K562 (cell line): ENCODE measurements at regions not wholly inside any gene's neighbourhood (a gene's known extent, or its start where the extent isn't known, plus 50 kb on each side); places are given as distances from the start of the nearest gene placed in this dataset.

Experiments
- ATAC-seq: fragments of 200-7000 bp; cut with Tn5 transposase; 3 replicates; pipeline ENCODE4 v1.9.1; 2020; ENCODE audit warnings: moderate library complexity
- BruUV-seq: library from RNA; stranded (reverse); fragments of 400-500 nt; replicated peaks from 2 replicates; lab custom pipeline; 2021; lab: Mats Ljungman, UMichigan
- CTCF ChIA-PET: fragments of 300-600 bp; formaldehyde crosslinking; extraction: SDS; loops from one replicate; lab custom pipeline; 2021; ENCODE audit warnings: low intra/inter-chr PET ratio; lab: Yijun Ruan, JAX
- POLR2A ChIA-PET: fragments of 300-600, 350-650 bp; sonication (Branson Sonifier 250); formaldehyde crosslinking; extraction: SDS; loops from one replicate; lab custom pipeline; 2021; ENCODE audit warnings: antibody characterized with exemption, inconsistent platforms; lab: Yijun Ruan, JAX
- DNase-seq, 4 experiments: peaks; one replicate each; pipeline versions ENCODE4 v3.0.0 to v3.0.0-alpha.2; 2011 to 2018; ENCODE audit warnings: low spot score in 3 of 4, mixed read lengths in 3 of 4; ENCODE audit errors: extremely low read depth in 1 of 4
- FAIRE-seq: peaks from 2 replicates; lab custom pipeline; 2011; peaks lifted over from hg19 to GRCh38; lab: Jason Lieb, UNC
- H2AFZ ChIP-seq: 2 replicates; pipeline ENCODE4 v1.6.0; 2011; ENCODE audit warnings: low read depth, low read length, control low read depth, inconsistent platforms
- H3K27ac ChIP-seq: fragments of 200-600 bp; 3 replicates; pipeline ENCODE4 v1.8.0; 2011; ENCODE audit warnings: low read depth, mild to moderate bottlenecking, control low read depth, inconsistent platforms, low read length, moderate library complexity, mixed read lengths; ENCODE audit errors: extremely low read depth
- H3K27me3 ChIP-seq, 2 experiments: fragments of 300-600 bp in 1 of 2; 2 replicates in 1 of 2; 3 replicates in 1 of 2; pipeline versions ENCODE4 v1.6.0 to v1.8.0; 2011; ENCODE audit warnings: inconsistent platforms in 2 of 2, low read length in 2 of 2, mild to moderate bottlenecking in 1 of 2, mixed read lengths in 1 of 2, moderate library complexity in 1 of 2; ENCODE audit not compliant: control insufficient read depth in 2 of 2, insufficient read depth in 2 of 2
- H3K36me3 ChIP-seq: fragments of 300-600 bp; 3 replicates; pipeline ENCODE4 v1.8.0; 2011; ENCODE audit warnings: mild to moderate bottlenecking, low read length, inconsistent platforms; ENCODE audit not compliant: control insufficient read depth, insufficient read depth
- H3K4me1 ChIP-seq, 2 experiments: fragments of 200-600 bp in 1 of 2; replicated peaks in 1 of 2; 2 replicates in 1 of 2; 3 replicates in 1 of 2; pipeline versions ENCODE4 v1.5.1 to v1.8.0; 2011; ENCODE audit warnings: inconsistent platforms in 2 of 2, low read length in 2 of 2, mild to moderate bottlenecking in 1 of 2, mixed read lengths in 1 of 2, moderate library complexity in 1 of 2; ENCODE audit not compliant: control insufficient read depth in 2 of 2, insufficient read depth in 2 of 2
- H3K4me2 ChIP-seq: 2 replicates; pipeline ENCODE4 v1.6.1; 2011; ENCODE audit warnings: low read length, control low read depth, inconsistent platforms, mixed read lengths; ENCODE audit not compliant: insufficient read depth
- H3K4me3 ChIP-seq: fragments of 200-600 bp; sonication (generic), shearing (Covaris generic); 2 replicates; pipeline ENCODE4 v1.5.1; 2016; ENCODE audit warnings: control low read depth, inconsistent platforms
- H3K79me2 ChIP-seq: fragments of 200-600 bp; 3 replicates; pipeline ENCODE4 v1.8.0; 2011; ENCODE audit warnings: low read length, inconsistent platforms; ENCODE audit not compliant: control insufficient read depth, insufficient read depth
- H3K9ac ChIP-seq, 2 experiments: 2 replicates each; pipeline versions ENCODE4 v1.6.0 to v1.6.1; 2011; ENCODE audit warnings: low read depth in 2 of 2, low read length in 2 of 2, control low read depth in 1 of 2, inconsistent platforms in 1 of 2, mild to moderate bottlenecking in 1 of 2, mixed read lengths in 1 of 2; ENCODE audit not compliant: insufficient read depth in 1 of 2
- H3K9me1 ChIP-seq: one replicate; pipeline ENCODE4 v1.6.0; 2011; ENCODE audit warnings: inconsistent platforms, mild to moderate bottlenecking, low read length, moderate library complexity; ENCODE audit not compliant: control insufficient read depth, insufficient read depth
- H3K9me3 ChIP-seq: replicated peaks from 2 replicates; pipeline ENCODE4 v1.5.1; 2011; ENCODE audit warnings: low read depth, low read length, inconsistent platforms; ENCODE audit not compliant: control insufficient read depth, insufficient read depth
- H4K20me1 ChIP-seq: replicated peaks from 2 replicates; pipeline ENCODE4 v1.6.1; 2011; ENCODE audit warnings: low read length, inconsistent platforms, mixed read lengths; ENCODE audit not compliant: control insufficient read depth, insufficient read depth
- COPS2 ChIP-seq: fragments of 450-650 bp; conservative IDR thresholded peaks from 2 replicates; pipeline ENCODE4 v1.6.1; 2016; ENCODE audit warnings: mild to moderate bottlenecking, moderate library complexity
- ELF2 ChIP-seq: fragments of 250-450 bp; sonication (Bioruptor Pico); IDR thresholded peaks from 2 replicates; pipeline ENCODE4 v1.5.0; 2021; ENCODE audit warnings: mild to moderate bottlenecking
- ETS2 ChIP-seq: IDR thresholded peaks from 2 replicates; pipeline ENCODE4 v1.6.1; 2016; ENCODE audit warnings: borderline replicate concordance, missing genetic modification characterization, mild to moderate bottlenecking, moderate library complexity, missing compliant biosample characterization; ENCODE audit not compliant: poor library complexity, severe bottlenecking
- L3MBTL2 ChIP-seq: fragments of 450-650 bp; IDR thresholded peaks from 2 replicates; pipeline ENCODE4 v1.6.1; 2016; ENCODE audit warnings: mild to moderate bottlenecking, moderate library complexity
- MCM3 ChIP-seq: fragments of 450-650 bp; IDR thresholded peaks from 2 replicates; pipeline ENCODE4 v1.6.1; 2016
- PHB2 ChIP-seq: fragments of 450-650 bp; IDR thresholded peaks from 2 replicates; pipeline ENCODE4 v1.6.1; 2017; ENCODE audit warnings: low read depth
- RAD51 ChIP-seq: fragments of 450-650 bp; IDR thresholded peaks from 2 replicates; pipeline ENCODE4 v1.7.1; 2016; ENCODE audit warnings: low read depth, mild to moderate bottlenecking, borderline replicate concordance
- SAFB ChIP-seq: fragments of 200-400 bp; formaldehyde crosslinking; IDR thresholded peaks from 2 replicates; pipeline ENCODE4 v1.6.1; 2017; ENCODE audit warnings: low read depth, low read length, borderline replicate concordance
- SRSF7 ChIP-seq: fragments of 200-400 bp; formaldehyde crosslinking; optimal IDR thresholded peaks from 2 replicates; pipeline ENCODE3; 2017; ENCODE audit warnings: mild to moderate bottlenecking, low read depth, low read length
- TFE3 ChIP-seq: fragments of 450-650 bp; formaldehyde crosslinking; IDR thresholded peaks from 2 replicates; pipeline ENCODE4 v1.4.0; 2020; ENCODE audit warnings: mild to moderate bottlenecking, mixed read lengths
- TRIM28 ChIP-seq: fragments of 450-650 bp; IDR thresholded peaks from 2 replicates; pipeline ENCODE4 v1.6.1; 2017
- ZFP36 ChIP-seq: fragments of 150-350 bp; IDR thresholded peaks from 2 replicates; pipeline ENCODE4 v1.6.1; 2018; ENCODE audit warnings: low read length, low read depth; ENCODE audit not compliant: partially characterized antibody
- ZNF133 ChIP-seq: fragments of 250-450 bp; sonication (Bioruptor Pico); IDR thresholded peaks from 2 replicates; pipeline ENCODE4 v1.4.0; 2020; ENCODE audit warnings: mild to moderate bottlenecking
- ZNF175 ChIP-seq: fragments of 200-800 bp; sonication (Bioruptor generic); IDR thresholded peaks from 2 replicates; pipeline ENCODE4 v1.6.1; 2016; ENCODE audit warnings: low read depth, mild to moderate bottlenecking, missing genetic modification characterization, missing compliant biosample characterization
- ZNF395 ChIP-seq: fragments of 200-800 bp; sonication (Bioruptor generic); IDR thresholded peaks from 2 replicates; pipeline ENCODE4 v1.6.1; 2017; ENCODE audit warnings: missing genetic modification characterization, missing compliant biosample characterization
- WGBS: fragments of 100-300 bp; shearing (Covaris generic); methylation state at CpG from one replicate; pipeline ENCODE4 v1.1.6; 2016; ENCODE audit warnings: low coverage, mixed read lengths; ENCODE audit not compliant: insufficient coverage; ENCODE audit errors: missing lambda C conversion rate; 5-methylcytosine and 5-hydroxymethylcytosine counted together
- in situ Hi-C: fragments of 300-500 bp; cut with MboI; formaldehyde crosslinking; loops from 4 replicates; pipeline ENCODE4 v1.15.0; 2018; ENCODE audit warnings: inconsistent platforms, mixed read lengths
- intact Hi-C: fragments of 100-400 bp; cut with micrococcal nuclease; formaldehyde crosslinking; loops from 2 replicates; pipeline ENCODE4 v1.14.2; 2022

DNA sequence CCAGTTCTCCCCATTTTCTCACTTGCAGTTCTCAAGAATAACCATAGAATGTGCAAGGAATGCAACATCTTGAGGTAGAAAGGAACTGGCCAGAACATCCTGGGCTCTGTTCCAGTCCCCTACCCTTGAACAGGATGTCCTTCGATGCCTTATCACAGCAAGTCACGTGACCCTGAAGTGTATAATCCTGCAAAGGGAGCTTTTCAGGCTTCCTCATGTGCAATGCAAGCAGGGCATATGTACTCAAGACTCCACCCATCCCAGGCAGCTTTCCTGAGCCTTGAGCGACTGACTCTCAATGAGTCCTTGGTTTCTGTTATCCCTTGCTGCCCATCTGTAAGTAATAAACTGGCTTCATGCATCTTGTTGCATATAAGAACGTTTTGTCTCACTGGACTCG lies 311.0 kb downstream of the MRPL39 start:
- H3K9me3 ChIP-seq: no peaks in the 10 kb centered on the region
- H2AFZ ChIP-seq: no peak overlapping the region
- no peaks in the 10 kb centered on the region for H3K27me3 ChIP-seq
- FAIRE-seq (no peak), ATAC-seq (no peak), DNase-seq (no peak)
- TF ChIP-seq RAD51 (0 out of 2 replicates have a peak, but pooled peaks have one; percentile 11), SRSF7 (no peak), L3MBTL2 (no peak), TFE3 (CRISPR knock-in tag) (peak; percentile 87), MCM3 (no peak), ZNF175 (CRISPR knock-in tag) (no peak), TRIM28 (no peak), ELF2 (CRISPR knock-in tag) (no peak), PHB2 (no peak), ZNF133 (CRISPR knock-in tag) (no peak), ETS2 (no peak), SAFB (no peak), ZFP36 (no peak), ZNF395 (no peak), COPS2 (no peak)
- no peaks in the 10 kb centered on the region for H3K9me1 ChIP-seq
- no TSS peak for BruUV-seq
- no peak overlapping the region for H3K4me3 ChIP-seq
- ChIA-PET POLR2A (no interaction called here), CTCF (no interaction called here)
- H3K4me2 ChIP-seq: no peak overlapping the region
- under 1% methylated on average over 5 of the region's 5 CpGs for WGBS
- H3K4me1 ChIP-seq: no peaks in the 10 kb centered on the region
- H3K36me3 ChIP-seq: no peaks in the 10 kb centered on the region
- H3K9ac ChIP-seq: no peak overlapping the region
- no peaks in the 10 kb centered on the region for H4K20me1 ChIP-seq
- H3K79me2 ChIP-seq: no peaks in the 10 kb centered on the region
- intact Hi-C loops: no loop called here
- in situ Hi-C loops: no loop called here
- H3K27ac ChIP-seq: no peak overlapping the region
